HG03432 (cell line): ENCODE measurements at regions not wholly inside any gene's neighbourhood (a gene's known extent, or its start where the extent isn't known, plus 50 kb on each side); places are given as distances from the start of the nearest gene placed in this dataset.

ENCODE experiments used
- ATAC-seq: cut with Tn5 transposase; IDR thresholded peaks from one replicate; pipeline ENCODE4 v1.9.1; 2021; ENCODE audit warnings: mild to moderate bottlenecking, moderate library complexity; ENCODE audit not compliant: unreplicated experiment

DNA sequence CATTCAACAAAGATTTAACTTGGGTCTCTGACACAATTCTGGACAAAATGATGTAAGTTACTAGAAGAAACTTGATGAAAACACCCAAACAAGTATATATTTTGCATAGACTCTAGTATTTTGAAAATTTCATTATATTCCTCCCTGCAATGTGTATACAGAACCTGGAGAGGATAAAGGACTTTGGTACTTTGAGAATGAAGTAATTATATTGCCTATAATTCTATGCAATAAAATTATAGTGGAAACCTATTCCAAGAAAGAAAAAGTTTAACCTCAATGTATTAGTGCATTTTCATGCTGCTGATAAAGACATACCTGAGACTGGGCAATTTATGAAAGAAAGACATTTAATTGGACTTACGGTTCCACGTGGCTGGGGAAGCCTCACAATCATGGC lies 1146.1 kb downstream of the KCNT2 start:
- no peak for ATAC-seq

DNA sequence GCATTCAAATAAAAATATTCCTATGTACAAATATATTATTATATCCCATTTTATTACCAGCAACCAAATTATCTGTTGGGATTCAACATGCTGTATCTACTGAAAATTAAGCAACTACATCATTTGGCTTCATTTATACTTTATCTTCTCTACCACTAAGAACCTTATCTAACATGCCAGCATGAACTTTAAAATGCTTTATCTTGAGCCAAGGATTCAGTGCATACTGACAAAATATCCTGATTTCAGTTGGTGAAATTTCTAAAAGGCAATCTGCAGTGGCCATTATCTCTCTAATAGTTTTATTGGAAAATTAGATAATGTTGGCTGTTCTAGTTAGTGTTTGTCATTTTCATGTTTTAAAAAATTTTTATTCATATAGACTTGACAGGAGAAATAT lies 1149.9 kb downstream of the KCNT2 start:
- ATAC-seq = no peak

DNA sequence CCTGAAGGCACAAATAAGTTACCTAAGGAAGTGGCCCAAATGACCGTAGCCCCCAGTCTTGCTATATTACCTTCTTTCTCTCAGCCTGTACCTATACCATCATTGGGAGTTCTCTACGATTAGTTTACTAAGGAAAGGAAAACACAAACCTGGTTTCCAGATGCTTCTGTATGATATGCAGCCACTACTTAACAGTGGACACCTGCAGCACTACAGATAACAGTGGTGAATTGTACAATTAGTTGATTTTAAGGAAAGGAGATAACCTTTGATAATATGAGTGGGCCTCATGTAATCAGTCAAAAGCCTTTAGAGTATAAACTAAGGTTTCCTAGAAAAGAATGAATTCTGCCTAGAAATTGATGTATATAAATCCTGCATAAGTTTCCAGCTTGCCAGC lies 1157.4 kb downstream of the KCNT2 start:
- ATAC-seq = no peak

DNA sequence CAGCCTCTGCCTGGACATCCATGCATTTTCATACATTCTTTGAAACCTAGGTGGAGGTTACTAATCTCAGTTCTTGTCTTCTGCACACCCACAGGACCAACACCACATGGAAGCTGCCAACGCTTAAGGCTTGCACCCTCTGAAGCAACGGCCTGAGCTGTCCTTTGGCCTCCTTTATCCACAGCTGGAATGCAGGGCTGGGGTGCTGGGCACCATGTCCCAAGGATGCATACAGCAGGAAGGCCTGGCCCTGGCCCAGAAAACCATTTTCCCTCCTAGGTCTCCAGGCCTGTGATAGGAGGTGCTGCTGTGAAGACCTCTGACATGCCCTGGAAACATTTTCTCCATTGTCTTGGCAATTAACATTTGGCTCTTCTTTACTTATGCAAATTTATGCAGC lies 1168.6 kb downstream of the KCNT2 start:
- ATAC-seq = no peak

DNA sequence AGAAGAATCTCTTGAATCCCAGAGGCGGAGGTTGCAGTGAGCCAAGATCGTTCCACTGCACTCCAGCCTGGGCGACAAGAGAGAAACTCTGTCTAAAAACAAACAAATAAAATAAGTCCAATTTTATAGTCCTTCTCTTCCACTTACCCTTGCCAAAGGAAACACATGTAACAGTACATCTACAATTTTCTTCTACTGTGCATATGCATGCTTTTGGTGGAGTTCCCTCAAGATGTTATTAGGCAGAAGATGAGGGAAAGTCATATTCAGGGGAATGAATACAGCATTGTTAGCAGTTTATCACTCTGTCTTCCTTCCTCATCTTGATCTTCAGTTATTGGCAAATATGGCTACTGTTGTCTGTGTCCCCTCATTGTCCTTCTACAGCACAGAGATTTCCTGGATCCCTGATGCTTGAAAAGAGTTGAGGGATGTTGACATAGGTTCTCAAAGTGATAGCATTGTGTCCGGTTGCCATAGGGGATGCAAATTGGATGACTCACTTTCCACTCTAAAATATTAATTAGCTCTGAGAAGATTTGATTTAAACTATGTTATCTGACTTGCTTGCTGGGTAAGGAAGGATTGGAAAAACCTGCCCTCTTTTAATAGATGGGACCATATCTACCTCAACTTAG lies 1173.6 kb downstream of the KCNT2 start:
- no peak for ATAC-seq

DNA sequence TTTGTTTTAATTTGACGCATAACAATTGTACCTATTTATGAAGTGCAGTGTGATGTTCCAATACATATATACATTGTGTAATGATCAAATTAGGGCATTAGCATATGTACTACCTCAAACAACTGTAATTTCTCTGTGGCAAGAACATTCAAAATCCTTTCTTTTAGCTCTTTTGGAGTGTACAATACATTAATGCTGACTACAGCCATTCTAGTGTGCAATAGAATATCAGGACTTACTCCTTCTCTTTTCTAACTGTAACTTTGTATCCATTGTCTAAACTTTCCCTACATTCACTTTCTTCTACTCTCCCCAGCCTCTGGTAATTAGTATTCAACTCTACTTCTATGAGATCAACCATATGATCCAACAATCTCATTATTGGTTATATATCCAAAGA lies 1177.4 kb downstream of the KCNT2 start:
- ATAC-seq = no peak

DNA sequence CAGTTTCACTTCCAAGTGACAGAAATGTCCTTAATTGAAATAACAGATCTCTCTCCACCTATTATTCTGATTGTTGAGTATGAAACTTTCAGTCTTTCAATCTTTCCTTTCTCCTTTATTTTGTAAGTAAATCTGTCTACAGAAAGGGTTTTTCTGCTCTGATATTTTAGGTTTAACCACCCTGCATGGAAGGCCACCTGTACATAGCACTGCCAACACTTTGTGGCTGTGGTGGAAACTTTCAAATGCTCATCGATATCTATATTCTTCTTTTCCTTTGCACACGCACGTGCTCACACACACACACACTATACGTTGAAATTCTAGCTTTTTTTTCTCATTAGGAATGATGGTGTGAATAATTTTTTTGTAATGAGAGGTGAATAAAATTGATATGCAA lies 1179.3 kb downstream of the KCNT2 start:
- ATAC-seq = no peak

DNA sequence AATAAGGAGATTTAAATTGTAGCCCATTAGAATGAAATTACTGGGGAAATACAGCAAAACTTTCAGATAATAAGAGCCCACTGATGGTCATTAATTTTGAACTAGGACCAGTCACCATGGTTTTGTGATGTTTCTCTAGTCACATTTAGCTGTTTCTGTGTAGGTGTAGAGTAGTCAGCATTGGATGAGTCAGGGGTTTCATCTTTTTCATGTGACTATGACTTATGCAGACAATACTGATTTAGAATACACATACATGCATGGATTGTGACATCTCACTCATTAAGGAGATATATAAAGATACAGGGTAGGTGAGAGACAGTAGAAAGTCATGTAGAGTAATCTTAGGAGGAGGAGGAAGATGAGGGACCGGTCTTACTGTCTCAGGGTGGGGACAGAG lies 1192.7 kb downstream of the KCNT2 start:
- no peak for ATAC-seq

DNA sequence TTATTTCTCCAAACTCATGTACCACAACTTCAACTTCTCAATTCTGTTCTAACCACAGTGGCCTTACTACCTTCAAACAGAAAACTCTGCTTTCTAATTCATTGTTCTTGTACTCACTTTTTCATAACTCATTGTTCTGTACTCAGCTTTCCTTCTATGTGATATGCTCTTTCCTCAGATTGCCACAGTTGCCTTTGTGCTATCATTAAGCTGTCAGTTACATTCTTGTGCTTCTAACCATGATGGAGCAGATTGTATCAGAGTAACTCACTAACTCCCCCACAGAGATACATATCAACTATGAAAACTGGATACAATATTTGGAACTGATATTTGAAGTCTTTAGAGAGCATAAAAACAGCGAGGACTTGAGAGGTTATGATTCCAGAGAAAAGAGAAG lies 1213.7 kb downstream of the KCNT2 start:
- ATAC-seq = no peak

DNA sequence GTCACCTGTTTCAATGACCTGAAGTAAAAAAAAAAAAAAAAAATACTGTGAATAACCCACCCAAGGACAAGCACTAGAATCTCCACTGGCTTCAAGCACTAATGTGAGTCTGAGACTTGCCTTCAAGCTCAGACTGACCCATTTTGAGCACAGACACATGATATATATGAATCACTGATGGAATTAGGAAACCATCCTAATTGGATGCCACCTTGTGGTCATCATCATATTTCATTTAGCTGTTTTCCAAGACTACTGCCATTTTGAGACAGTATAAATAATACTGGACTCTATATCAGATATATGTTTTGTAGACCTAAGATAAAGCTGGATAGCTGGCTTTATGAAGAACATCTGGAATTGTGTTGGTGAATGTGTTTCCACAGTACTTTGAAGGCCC lies 1232.0 kb downstream of the KCNT2 start:
- ATAC-seq = no peak

DNA sequence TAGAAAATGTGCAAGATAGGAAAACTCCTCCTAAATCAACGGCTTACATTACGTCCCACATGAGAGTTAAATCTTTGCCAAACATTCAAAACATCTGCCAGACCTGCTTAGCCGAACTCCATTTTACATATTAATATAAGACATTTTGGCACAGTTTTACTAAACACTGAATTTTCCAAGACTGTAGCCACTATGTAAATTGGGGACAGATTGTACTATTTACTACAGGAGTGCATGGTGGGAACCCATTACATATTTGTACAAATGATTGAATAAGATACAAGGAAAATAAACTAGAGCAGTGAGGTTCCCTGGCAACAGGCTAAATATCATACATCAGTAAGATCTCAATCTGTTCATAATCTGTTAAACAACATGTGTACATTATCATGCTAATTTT lies 1234.4 kb downstream of the KCNT2 start:
- ATAC-seq = no peak

DNA sequence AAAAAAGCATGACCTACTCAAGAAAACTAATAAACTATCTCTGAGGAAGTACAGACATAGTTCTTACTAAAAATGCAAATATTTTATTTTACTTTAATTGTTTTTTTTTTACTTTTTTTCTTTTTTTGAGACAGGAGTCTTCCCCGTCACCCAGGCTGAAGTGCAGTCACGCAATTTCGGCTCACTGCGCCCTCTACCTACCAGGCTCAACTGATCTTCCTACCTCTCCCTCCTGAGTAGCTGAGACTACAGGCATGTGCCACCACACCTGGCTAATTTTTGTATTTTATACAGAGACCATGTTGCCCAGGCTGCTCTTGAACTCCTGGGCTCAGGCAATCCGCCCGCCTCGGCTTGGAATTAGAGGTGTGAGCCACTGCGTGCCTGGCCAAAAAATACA lies 1263.1 kb downstream of the KCNT2 start:
- ATAC-seq = no peak

DNA sequence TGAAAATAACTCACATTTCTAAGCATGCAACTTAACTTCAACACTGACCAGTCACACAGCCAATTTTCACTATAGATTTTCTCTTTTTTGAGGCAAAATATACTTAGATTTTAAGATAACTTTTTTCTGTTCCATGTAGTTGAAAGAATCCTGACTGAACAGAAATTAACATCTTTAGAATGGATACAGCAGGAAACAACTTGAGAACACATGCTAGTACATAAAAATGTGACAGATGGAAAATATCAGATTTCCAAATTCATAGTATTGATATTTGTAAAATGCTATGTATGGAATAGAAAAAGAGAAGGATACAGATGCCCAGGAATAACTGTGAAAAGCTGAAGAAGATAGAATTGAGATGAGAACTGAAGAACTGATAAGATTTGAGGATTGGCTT lies 1270.6 kb downstream of the KCNT2 start:
- ATAC-seq = no peak

DNA sequence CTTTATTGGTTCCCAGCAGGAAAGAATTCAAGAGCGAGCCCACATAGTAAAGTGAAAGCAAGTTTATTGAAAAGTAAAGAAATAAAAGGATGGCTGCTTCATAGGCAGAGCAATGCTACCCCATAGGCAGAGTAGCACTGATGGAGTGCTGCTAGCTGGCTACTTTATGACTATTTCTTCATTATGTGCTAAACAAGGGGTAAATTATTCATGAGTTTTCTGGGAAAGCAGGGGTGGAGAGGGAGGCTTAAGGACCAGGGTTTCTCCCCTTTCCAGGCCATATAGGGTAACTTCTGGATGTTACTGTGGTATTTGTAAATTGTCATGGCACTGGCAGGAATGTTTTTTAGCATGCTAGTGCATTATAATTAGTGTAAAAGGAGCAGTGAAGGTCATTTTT lies 1271.4 kb downstream of the KCNT2 start:
- no peak for ATAC-seq

DNA sequence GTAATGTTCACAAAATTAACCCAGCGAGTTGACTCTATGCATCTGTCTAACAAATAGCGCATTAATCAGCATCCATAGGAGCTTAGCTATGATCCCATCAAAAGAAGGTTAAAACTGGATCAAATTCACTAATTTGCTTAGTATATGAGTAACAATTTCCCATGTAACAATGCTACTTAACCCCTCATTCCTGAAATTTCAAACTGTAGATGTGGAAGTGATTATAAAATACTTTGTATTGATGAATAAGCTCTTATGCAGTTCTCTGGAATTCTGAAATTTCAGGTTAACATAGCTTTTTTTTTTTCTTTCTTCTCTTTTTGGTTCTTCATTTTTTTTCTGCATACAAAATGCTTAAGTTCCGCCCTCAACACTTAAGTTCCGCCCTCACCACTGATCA lies 1272.7 kb downstream of the KCNT2 start:
- no peak for ATAC-seq

DNA sequence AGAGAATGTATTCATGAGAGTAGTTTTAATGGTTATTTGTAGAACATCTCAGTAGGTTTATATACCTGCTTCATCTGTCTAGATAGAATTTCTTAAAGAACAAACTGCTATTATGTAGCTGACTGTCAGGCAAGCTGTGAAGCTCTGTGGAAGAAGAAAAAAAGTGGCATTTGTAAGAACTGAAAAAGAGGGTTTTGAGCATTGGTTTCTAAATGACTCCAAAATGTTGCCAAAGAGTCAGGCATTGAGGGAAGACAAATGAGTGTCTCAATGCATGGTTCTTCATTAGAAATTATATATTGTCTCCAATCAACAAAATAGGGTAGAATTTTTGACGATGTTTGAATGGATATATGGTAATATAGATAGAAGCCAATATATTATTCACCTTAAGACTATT lies 1276.1 kb downstream of the KCNT2 start:
- ATAC-seq = peak; percentile 60

DNA sequence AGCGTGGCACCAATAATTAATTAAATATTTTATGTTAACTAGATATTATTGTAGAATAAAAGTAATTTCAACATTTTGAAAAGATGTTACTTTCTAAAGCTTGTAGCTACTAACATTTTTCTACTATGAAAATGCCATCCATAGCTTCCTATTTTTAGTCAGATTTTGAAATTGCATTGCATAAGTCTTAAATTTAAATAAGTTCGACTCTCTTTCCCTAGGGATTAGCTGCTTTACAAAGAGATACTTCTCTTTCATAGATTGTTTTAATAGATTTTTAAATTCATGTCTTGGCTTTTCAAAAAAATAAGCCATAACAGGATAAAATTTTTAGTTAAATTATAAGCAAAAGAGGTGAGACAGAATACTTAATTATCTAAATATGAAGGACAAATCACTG lies 1279.6 kb downstream of the KCNT2 start:
- no peak for ATAC-seq

DNA sequence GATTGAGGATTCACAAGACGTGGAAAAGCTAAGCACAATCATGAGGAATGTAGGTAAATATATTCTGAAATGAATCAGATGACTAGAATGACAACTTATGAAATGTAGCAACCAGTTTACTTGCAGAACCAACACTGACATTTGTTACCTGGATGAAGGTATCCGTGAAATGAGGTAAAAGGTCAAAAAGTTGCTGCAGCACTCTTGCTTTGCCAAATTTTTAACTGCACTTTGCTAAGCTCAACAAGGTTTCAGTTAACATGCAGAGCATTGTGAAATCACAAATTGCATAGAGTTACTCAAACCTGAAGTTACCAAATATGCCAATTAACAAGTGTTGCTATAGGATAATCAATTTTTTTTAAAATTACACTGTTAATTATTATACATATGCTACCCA lies 1280.1 kb downstream of the KCNT2 start:
- no peak for ATAC-seq

DNA sequence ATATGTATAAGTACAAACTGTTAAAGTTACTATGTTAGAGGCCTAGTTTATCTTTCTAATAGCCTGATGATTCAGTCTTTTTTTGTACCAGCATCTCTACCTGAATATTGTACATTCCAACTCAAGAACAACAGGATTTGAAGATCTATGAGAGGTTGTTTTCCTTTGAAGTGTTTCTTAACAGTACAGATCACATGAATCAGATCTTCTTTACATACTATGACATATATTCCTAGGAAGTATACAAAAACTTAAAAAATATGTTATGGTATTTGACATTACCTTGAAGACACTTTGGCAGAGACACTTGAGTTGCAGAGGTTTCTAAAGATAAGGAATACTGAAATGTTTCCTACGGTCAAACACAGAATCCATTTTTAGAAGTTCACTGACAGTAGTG lies 1280.9 kb downstream of the KCNT2 start:
- no peak for ATAC-seq

DNA sequence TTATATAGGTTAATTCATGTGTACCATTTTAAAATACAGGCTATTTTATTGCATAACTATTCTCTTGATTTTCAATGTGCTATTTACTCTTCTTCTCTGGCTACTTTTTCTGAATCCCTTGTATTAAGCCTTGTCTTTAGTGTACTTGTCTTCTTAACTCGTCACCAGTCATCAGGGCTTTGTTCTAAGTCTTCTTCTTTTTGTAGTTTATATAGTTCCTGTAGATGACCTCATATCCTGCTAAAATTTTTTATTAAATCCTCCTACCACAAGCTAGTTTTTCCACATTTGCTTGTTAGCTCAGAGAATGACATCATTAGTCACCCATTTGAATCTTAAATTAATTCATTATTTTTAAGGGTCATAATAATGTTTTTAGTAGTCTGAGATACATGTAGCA lies 1281.9 kb downstream of the KCNT2 start:
- ATAC-seq = no peak

DNA sequence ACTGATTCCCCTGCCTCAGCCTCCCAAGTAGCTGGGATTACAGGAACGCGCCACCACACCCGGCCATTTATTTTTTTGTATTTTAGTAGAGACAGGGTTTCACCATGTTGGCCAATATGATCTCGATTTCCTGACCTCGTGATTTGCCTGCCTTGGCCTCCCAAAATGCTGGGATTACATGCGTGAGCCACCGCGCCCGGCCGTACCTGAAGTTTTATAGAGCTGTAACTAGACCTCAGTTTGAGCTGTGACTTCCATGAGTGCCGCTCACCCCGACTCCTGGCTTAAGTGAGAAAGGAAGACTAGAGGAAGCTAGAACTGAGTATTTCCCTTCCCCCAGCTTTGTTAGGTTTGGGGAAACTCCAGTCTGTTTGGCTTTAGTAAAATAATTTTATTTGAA lies 1283.1 kb downstream of the KCNT2 start:
- no peak for ATAC-seq

DNA sequence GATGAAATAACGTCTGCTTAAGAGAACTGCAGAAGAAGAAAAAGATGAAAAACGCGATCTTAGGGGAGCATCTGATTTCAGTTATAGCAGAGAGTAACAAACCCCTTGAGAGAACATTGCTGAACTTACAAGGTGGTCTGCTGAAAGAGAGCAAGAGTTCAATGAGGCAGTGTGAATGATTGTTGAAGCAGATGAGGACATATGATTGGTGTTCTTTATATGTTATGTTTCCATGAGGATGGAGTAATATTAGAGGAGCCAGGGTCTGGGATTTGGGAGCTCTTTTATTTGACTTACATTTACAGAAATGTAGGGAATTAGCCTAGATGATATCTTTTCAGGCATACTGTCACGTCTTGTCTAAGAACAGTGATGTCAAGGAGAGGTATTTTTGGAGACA lies 1302.0 kb downstream of the KCNT2 start:
- ATAC-seq = no peak

DNA sequence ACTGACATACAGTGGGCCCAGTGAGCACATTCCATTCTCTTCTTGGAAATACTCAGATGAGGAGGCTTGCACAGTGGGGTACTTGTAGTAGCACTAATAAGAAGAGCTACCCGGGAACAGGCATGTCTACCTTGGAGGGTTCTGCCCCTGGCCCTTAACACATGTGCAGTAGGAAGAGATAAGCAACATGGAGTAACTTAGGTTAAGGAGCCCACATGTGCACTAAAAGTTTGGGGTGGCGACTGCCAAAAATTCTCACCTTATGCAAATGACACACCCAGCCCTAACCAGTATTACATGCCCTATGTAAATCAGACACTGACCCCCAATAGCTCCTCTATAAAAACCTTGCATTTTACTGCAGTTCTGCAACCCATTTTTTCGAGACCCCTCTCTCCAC lies 1313.3 kb downstream of the KCNT2 start:
- ATAC-seq = no peak

DNA sequence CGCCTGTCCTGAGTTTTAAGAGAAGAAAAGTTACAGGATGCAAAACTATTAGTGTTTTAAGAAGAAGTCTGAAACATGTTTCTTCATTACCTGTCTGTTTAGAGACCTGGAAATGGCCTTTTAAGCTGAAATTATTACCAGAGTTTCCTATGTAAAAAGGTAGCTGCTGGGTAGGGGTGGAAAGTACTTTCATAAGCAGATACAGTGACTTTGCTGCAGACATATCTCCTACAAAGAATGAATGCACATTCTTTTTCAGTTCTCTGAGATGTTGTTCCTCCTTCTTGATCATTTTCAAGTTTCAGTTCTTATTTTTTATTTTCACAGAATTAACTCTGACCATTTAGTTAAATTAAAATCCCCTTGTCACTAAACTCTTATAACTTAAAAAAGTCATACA lies 1329.6 kb downstream of the KCNT2 start:
- ATAC-seq = peak; percentile 76
